ENCODE measurements at regions not wholly inside any gene's neighbourhood (a gene's known extent, or its start where the extent isn't known, plus 50 kb on each side); places are given as distances from the start of the nearest gene placed in this dataset.
"Not testable (repeated sequence)": the region's sequence is repeated elsewhere in the genome, so short reads cannot be mapped to it uniquely, and the experiment has no call there.

- Mint-ChIP-seq H3K36me3 (no peaks in the 10 kb centered on the region), H3K4me3 (no peak overlapping the region), H3K9me3 (no peaks in the 10 kb centered on the region), H3K27ac (no peak overlapping the region), H3K4me1 (ENCODE audit: unreplicated experiment) (no peaks in the 10 kb centered on the region), H3K27me3 (no peaks in the 10 kb centered on the region)
- TF ChIP-seq, protein P1, sequence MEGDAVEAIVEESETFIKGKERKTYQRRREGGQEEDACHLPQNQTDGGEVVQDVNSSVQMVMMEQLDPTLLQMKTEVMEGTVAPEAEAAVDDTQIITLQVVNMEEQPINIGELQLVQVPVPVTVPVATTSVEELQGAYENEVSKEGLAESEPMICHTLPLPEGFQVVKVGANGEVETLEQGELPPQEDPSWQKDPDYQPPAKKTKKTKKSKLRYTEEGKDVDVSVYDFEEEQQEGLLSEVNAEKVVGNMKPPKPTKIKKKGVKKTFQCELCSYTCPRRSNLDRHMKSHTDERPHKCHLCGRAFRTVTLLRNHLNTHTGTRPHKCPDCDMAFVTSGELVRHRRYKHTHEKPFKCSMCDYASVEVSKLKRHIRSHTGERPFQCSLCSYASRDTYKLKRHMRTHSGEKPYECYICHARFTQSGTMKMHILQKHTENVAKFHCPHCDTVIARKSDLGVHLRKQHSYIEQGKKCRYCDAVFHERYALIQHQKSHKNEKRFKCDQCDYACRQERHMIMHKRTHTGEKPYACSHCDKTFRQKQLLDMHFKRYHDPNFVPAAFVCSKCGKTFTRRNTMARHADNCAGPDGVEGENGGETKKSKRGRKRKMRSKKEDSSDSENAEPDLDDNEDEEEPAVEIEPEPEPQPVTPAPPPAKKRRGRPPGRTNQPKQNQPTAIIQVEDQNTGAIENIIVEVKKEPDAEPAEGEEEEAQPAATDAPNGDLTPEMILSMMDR (conservative IDR thresholded peaks at IDR 0.05) = no peak
- no peak for DNase-seq (ENCODE audit: extremely low spot score, unreplicated experiment)
Measured at GRCh38 chr4:163726641-163727040, 232.2 kb downstream of the TMA16 start.

GRCh38 chr4:163731071-163731470 lies 236.6 kb downstream of the TMA16 start:
- Mint-ChIP-seq H3K4me3 (no peak overlapping the region), H3K4me1 (ENCODE audit: unreplicated experiment) (no peaks in the 10 kb centered on the region), H3K36me3 (no peaks in the 10 kb centered on the region), H3K9me3 (no peaks in the 10 kb centered on the region), H3K27ac (no peak overlapping the region), H3K27me3 (no peaks in the 10 kb centered on the region)
- TF ChIP-seq, protein P1 (conservative IDR thresholded peaks at IDR 0.05) = no peak
- DNase-seq (ENCODE audit: extremely low spot score, unreplicated experiment) = no peak

DNA sequence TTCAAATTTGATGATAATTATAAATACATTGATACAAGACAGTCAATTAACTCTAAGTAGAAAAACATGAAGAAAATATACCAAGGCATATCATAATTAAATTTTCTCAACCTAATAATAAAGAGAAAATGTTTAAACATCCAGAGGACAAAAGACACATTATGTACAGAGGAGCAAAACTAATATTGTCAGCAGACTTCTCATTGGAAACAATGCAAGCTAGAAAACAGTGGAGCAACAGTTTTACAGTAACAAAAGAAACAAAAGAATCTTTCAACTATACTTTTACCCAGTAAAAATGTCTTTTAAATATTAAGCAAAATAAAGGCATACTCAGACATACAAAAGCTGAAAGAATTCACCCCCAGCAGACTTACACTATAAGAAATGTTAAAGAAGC lies 238.0 kb downstream of the TMA16 start:
- Mint-ChIP-seq H3K27ac (no peak overlapping the region), H3K4me3 (no peak overlapping the region), H3K27me3 (no peaks in the 10 kb centered on the region)

DNA sequence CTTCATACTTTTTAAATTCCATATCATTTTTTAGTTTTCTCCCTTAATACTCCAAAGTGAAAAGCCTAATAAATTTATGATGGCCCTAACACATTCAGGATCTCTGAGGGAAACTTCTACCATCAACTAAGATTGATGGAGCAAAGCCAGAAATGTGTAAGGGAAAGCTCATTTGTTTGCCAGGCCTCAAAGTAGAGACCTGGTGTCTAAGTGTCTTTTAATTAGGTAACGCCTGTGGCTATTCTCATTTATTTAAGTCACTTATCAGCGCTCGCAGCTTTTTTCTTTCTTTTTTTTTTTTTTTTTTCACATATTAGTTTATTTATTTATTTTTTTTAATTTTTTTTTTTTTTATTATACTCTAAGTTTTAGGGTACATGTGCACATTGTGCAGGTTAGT lies 242.4 kb downstream of the TMA16 start:
- H3K4me3 Mint-ChIP-seq = no peak overlapping the region
- H3K27ac Mint-ChIP-seq = no peak overlapping the region
- no peaks in the 10 kb centered on the region for H3K4me1 Mint-ChIP-seq (ENCODE audit: unreplicated experiment)
- no peaks in the 10 kb centered on the region for H3K36me3 Mint-ChIP-seq
- no peaks in the 10 kb centered on the region for H3K27me3 Mint-ChIP-seq
- TF ChIP-seq, protein P1 (conservative IDR thresholded peaks at IDR 0.05) = no peak
- H3K9me3 Mint-ChIP-seq = no peaks in the 10 kb centered on the region
- DNase-seq (ENCODE audit: extremely low spot score, unreplicated experiment) = no peak

More for the DNA sequence above, 238.0 kb downstream of the TMA16 start:
- H3K9me3 Mint-ChIP-seq = no peaks in the 10 kb centered on the region
- H3K36me3 Mint-ChIP-seq = no peaks in the 10 kb centered on the region
- H3K4me1 Mint-ChIP-seq (ENCODE audit: unreplicated experiment) = no peaks in the 10 kb centered on the region
- no peak for DNase-seq (ENCODE audit: extremely low spot score, unreplicated experiment)
- TF ChIP-seq, protein P1 (conservative IDR thresholded peaks at IDR 0.05) = no peak

GRCh38 chr4:163737846-163738245 lies 243.4 kb downstream of the TMA16 start:
- not testable (repeated sequence) for H3K27me3 Mint-ChIP-seq; H3K27ac Mint-ChIP-seq; H3K4me3 Mint-ChIP-seq; H3K4me1 Mint-ChIP-seq (ENCODE audit: unreplicated experiment); H3K9me3 Mint-ChIP-seq; DNase-seq (ENCODE audit: extremely low spot score, unreplicated experiment); H3K36me3 Mint-ChIP-seq

GRCh38 chr4:163738521-163738920 lies 244.0 kb downstream of the TMA16 start:
- Mint-ChIP-seq H3K36me3 (no peaks in the 10 kb centered on the region), H3K27ac (no peak overlapping the region), H3K4me1 (ENCODE audit: unreplicated experiment) (no peaks in the 10 kb centered on the region), H3K9me3 (no peaks in the 10 kb centered on the region), H3K4me3 (no peak overlapping the region), H3K27me3 (no peaks in the 10 kb centered on the region)
- TF ChIP-seq, protein P1 (conservative IDR thresholded peaks at IDR 0.05) = no peak
- no peak for DNase-seq (ENCODE audit: extremely low spot score, unreplicated experiment)

All from type B pancreatic cell (in vitro differentiated cells).